Sigmoid colon (tissue), 6 donors: ENCODE measurements at regions not wholly inside any gene's neighbourhood (a gene's known extent, or its start where the extent isn't known, plus 50 kb on each side); places are given as distances from the start of the nearest gene placed in this dataset.
"Not testable (repeated sequence)": the region's sequence is repeated elsewhere in the genome, so short reads cannot be mapped to it uniquely, and the experiment has no call there.

Experiments
- DNase-seq: peaks from one replicate; pipeline ENCODE4 v3.0.0-alpha.2; 2019
- H3K27ac ChIP-seq, 4 donors: fragments of 200-600 bp; sonication (generic); one replicate each; pipeline ENCODE4 v1.5.1; 2016 to 2019; ENCODE audit warnings: mild to moderate bottlenecking in 1 of 4
- H3K27me3 ChIP-seq, 3 donors: fragments of 200-600 bp; sonication (generic); one replicate each; pipeline ENCODE4 v1.5.1; 2019; ENCODE audit warnings: mild to moderate bottlenecking in 1 of 3
- H3K36me3 ChIP-seq, 4 donors: fragments of 200-600 bp; sonication (generic); one replicate each; pipeline ENCODE4 v1.5.1; 2016 to 2019
- H3K4me1 ChIP-seq, 4 donors: fragments of 200-600 bp; sonication (generic); one replicate each; pipeline ENCODE4 v1.5.1; 2017 to 2019
- H3K4me3 ChIP-seq, 4 donors: fragments of 200-600 bp; sonication (generic); one replicate each; pipeline ENCODE4 v1.5.1; 2017 to 2019; ENCODE audit warnings: mild to moderate bottlenecking in 2 of 4, moderate library complexity in 1 of 4
- H3K9me3 ChIP-seq, 4 donors: fragments of 200-600 bp in 3 of 4; sonication (generic) in 3 of 4; one replicate each; pipeline versions ENCODE4 v1.5.1 to v1.6.1; 2013 to 2019
- CTCF ChIP-seq, 4 experiments: fragments of 450-650 bp in 3 of 4; fragments of 200-600 bp in 1 of 4; IDR thresholded peaks; one replicate each; pipeline ENCODE4 v1.5.1; 2016 to 2019; ENCODE audit warnings: antibody characterized with exemption in 4 of 4, mild to moderate bottlenecking in 3 of 4, moderate library complexity in 2 of 4
- EP300 ChIP-seq, 4 donors: sonication (generic); formaldehyde crosslinking; IDR thresholded peaks; one replicate each; pipeline ENCODE4 v1.6.1; 2017; ENCODE audit warnings: antibody characterized with exemption in 4 of 4
- POLR2A ChIP-seq, 2 donors: fragments of 450-650 bp; IDR thresholded peaks; one replicate each; pipeline ENCODE4 v1.6.1; 2016; ENCODE audit warnings: antibody characterized with exemption in 2 of 2, mild to moderate bottlenecking in 2 of 2, moderate library complexity in 2 of 2
- POLR2AphosphoS5 ChIP-seq, 4 donors: sonication (generic); formaldehyde crosslinking; IDR thresholded peaks; one replicate each; pipeline ENCODE4 v1.6.1; 2017; ENCODE audit warnings: antibody characterized with exemption in 4 of 4
- WGBS, 2 donors: extraction: QIAGEN DNeasy Blood & Tissue Kit; methylation state at CpG; one replicate each; pipeline ENCODE4 v1.1.7; 2013; 5-methylcytosine and 5-hydroxymethylcytosine counted together
- intact Hi-C: fragments of 100-400 bp; cut with DNase I; formaldehyde crosslinking; loops from one replicate; pipeline ENCODE4 v1.15.1; 2023
- donor health status: healthy with polysubstance abuse.
- donor health status: healthy.

GRCh38 chr16:48059936-48060335, 95.9 kb downstream of the ABCC12 start:
- Histone ChIP-seq H3K9me3 (no peaks in the 10 kb centered on the region), H3K27me3 (peaks cover 0 to 4% (median 2%) of the 10 kb centered on the region in 3 donors), H3K27ac (no peak overlapping the region), H3K4me3 (no peak overlapping the region), H3K4me1 (no peaks in the 10 kb centered on the region), H3K36me3 (no peaks in the 10 kb centered on the region)
- no peak for DNase-seq
- intact Hi-C loops, result loop anchor here (10.0 kb wide), 1 partner anchor 915 kb away; the partner anchor contains the start of gene NETO2
- TF ChIP-seq POLR2A (IDR thresholded peaks at IDR 0.05) (no peak), POLR2AphosphoS5 (IDR thresholded peaks at IDR 0.05) (no peak), CTCF (IDR thresholded peaks at IDR 0.05) (no peak)
- 94 to 98% methylated on average over 17 of the region's 17 CpGs for WGBS, 2 donors

DNA sequence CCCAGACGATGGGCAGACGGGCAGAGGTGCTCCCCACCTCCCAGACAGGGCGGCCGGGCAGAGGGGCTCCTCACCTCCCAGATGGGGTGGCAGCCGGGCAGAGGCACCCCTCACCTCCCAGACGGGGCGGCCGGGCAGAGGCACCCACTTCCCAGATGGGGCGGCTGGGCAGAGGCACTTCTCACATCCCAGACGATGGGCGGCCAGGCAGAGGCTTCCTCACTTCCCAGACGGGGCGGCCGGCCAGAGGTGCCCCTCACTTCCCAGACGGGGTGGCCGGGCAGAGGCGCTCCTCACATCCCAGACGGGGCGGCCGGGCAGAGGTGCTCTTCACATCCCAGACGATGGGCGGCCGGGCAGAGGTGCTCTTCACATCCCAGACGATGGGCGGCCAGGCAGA, 96.6 kb downstream of the ABCC12 start:
- intact Hi-C loops, result loop anchor here (10.0 kb wide), 1 partner anchor 914 kb away; the partner anchor contains the start of gene NETO2
- H3K27ac ChIP-seq, H3K36me3 ChIP-seq, H3K9me3 ChIP-seq, H3K4me3 ChIP-seq, H3K4me1 ChIP-seq, DNase-seq, H3K27me3 ChIP-seq: not testable (repeated sequence)
- whole genome bisulfite sequencing, 2 donors, result 94 to 96% methylated on average over 25 of the region's 25 CpGs

DNA sequence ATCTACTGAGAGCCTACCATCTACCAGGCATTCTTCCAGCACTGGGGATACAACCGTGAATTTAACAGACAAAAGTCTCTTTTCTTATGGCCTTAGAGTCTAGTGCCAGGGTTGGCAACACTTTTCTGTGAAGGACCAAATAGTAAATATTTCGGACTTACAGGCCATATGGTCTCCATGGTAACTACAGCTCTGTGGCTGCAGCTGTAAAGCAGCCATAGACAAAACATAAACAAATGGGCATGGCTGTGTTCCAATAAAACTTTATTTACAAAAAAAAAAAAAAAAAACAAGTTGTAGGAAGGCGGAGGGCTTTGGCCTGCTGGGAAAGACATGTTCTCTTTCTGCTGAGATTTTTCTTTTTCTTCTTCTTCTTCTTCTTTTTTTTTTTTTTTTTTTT, 98.7 kb downstream of the ABCC12 start:
- no peaks in the 10 kb centered on the region for H3K4me1 ChIP-seq
- 49 to 73% methylated on average over 3 of the region's 3 CpGs for WGBS, 2 donors
- no peak overlapping the region for H3K4me3 ChIP-seq
- no peak overlapping the region for H3K27ac ChIP-seq
- H3K9me3 ChIP-seq, result no peaks in the 10 kb centered on the region
- intact Hi-C loops, result loop anchor here (10.0 kb wide), 1 partner anchor 912 kb away; the partner anchor contains the start of gene NETO2
- no peak for DNase-seq
- TF ChIP-seq CTCF (IDR thresholded peaks at IDR 0.05) (no peak), POLR2A (IDR thresholded peaks at IDR 0.05) (no peak), POLR2AphosphoS5 (IDR thresholded peaks at IDR 0.05) (no peak), EP300 (IDR thresholded peaks at IDR 0.05) (no peak)
- H3K36me3 ChIP-seq, result no peaks in the 10 kb centered on the region
- peaks cover 0 to 16% (median 4%) of the 10 kb centered on the region in 3 donors for H3K27me3 ChIP-seq

GRCh38 chr16:48054881-48055601, 100.8 kb downstream of the ABCC12 start:
- Histone ChIP-seq H3K36me3 (no peaks in the 10 kb centered on the region), H3K9me3 (no peaks in the 10 kb centered on the region), H3K27me3 (peaks cover 0 to 21% (median 4%) of the 10 kb centered on the region in 3 donors), H3K4me1 (no peaks in the 10 kb centered on the region), H3K4me3 (no peak overlapping the region), H3K27ac (no peak overlapping the region)
- TF ChIP-seq CTCF (IDR thresholded peaks at IDR 0.05), result peak in 3 of 4 experiments; percentile 37 to 51 (median 40)
- TF ChIP-seq POLR2AphosphoS5 (IDR thresholded peaks at IDR 0.05), result no peak
- TF ChIP-seq EP300 (IDR thresholded peaks at IDR 0.05), result no peak
- TF ChIP-seq POLR2A (IDR thresholded peaks at IDR 0.05), result no peak
- DNase-seq, result no peak
- intact Hi-C loops, result loop anchor here (10.0 kb wide), 1 partner anchor 910 kb away; the partner anchor contains the start of gene NETO2
- 29 to 32% methylated on average over 24 of the region's 24 CpGs for WGBS, 2 donors

- WGBS, 2 donors, result 28 to 40% methylated on average over 4 of the region's 4 CpGs
- H3K36me3 ChIP-seq, result no peaks in the 10 kb centered on the region
- no peak overlapping the region for H3K27ac ChIP-seq
- H3K9me3 ChIP-seq, result no peaks in the 10 kb centered on the region
- H3K27me3 ChIP-seq, result peaks cover 0 to 21% (median 4%) of the 10 kb centered on the region in 3 donors
- H3K4me1 ChIP-seq, result no peaks in the 10 kb centered on the region
- no peak overlapping the region for H3K4me3 ChIP-seq
- intact Hi-C loops, result loop anchor here (10.0 kb wide), 1 partner anchor 909 kb away; the partner anchor contains the start of gene NETO2
- TF ChIP-seq POLR2AphosphoS5 (IDR thresholded peaks at IDR 0.05) (no peak), EP300 (IDR thresholded peaks at IDR 0.05) (no peak), CTCF (IDR thresholded peaks at IDR 0.05) (no peak), POLR2A (IDR thresholded peaks at IDR 0.05) (no peak)
- no peak for DNase-seq
Observed at GRCh38 chr16:48053418-48053745, 102.4 kb downstream of the ABCC12 start.
